ENCODE measurements at regions not wholly inside any gene's neighbourhood (a gene's known extent, or its start where the extent isn't known, plus 50 kb on each side); places are given as distances from the start of the nearest gene placed in this dataset.

DNA sequence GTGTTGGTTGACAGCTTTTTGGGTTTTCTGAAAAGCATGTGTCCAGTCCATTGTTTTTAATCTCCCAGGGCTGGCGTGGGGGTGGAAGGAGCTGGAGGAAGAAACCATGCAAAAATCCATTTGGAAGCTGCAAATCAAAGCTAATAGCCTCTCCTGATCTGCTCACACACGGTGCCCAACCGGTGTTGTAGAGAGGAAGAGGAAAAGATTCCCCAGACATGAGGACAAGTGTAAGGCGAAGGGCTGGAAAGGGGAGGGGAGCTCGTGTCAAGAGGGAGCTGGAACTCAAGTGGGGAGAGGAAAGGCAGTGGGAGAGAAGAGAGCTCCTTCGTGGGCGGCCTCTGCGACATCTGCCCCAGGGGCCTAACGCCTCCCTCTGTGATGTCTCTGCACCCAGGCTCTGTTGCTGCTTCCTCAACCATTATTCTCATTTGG is 112.3 kb upstream of the IRF2BP2 start:
- no peak for DNase-seq (ENCODE audit: low read depth, low spot score)

- DNase-seq (ENCODE audit: low read depth, low spot score): no peak
Observed at GRCh38 chr1:234721476-234722269, 111.7 kb upstream of the IRF2BP2 start.

DNA sequence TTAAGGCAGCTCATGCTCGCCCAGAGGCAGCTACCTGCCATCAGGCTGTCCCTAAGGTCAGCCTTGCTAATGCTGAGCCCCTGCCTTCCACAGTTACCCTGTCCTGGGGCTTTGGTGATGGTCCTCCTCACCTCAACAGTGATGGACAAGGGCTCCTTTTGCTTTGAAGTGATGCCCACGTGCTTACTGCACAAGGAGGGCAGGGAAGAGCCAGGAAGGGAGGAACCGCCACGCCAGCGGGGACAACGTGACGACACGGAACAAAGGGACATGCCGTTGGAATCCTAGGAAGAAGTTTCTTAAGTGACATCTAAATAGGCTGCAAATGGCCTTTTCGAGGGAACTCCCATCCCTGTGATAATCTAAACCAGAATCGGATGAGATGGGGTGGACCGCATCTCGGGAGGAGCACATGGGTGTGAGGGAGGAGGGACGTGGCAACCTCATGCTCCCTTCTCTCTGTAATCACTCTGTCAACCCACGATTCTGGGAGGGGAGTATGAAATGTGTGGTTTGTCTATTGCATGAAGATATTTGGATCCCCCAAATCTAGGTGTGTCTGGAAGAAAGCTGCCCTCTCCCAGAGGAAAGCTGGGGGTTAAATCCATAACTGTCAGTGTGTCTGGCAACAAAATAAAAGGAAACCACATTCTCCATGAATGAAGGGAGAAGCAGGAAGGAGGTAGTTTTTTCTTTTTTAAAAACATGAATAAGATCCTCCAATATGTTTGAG is 110.9 kb upstream of the IRF2BP2 start:
- no peak for DNase-seq (ENCODE audit: low read depth, low spot score)

GRCh38 chr1:234719454-234720251 is 109.7 kb upstream of the IRF2BP2 start:
- DNase-seq (ENCODE audit: low read depth, low spot score): no peak

GRCh38 chr1:234718496-234719453 is 108.8 kb upstream of the IRF2BP2 start:
- no peak for DNase-seq (ENCODE audit: low read depth, low spot score)

- no peak for DNase-seq (ENCODE audit: low read depth, low spot score)
Observed at GRCh38 chr1:234716908-234717375, 107.0 kb upstream of the IRF2BP2 start.

DNA sequence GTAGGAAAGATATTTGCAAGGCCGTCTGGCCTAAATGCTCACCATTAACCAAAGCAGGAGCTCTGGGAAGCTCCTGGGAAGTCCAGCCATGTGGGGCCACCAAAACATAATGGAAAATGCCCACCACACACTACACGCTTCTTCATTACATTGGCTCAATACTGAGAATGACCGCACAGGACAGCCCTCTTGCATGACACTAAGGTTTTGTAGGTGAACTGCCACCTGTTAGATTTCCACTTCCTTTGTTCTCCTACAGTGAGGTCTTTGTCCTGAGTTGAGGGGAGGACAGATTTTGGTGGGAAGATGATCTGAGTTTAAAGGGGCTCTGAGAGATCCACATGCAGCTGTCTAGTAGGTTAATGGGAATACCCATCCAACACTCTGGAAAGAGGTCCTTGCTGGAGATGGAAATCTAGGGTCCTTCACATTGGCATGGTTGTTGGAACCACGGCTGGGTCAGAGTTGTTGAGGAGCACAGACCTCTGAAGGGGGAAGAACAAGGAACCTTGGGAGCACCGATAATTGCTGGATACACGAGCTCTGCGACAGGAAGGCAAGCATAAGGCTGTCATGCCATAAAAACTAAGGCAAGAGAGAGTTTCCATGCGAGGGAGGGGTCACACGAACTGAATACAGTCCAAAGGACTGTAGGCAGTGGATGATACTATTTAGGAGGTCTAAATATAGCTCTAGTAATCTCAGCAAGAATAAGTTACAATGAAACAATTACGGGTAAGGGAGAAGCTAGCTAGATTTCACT is 105.5 kb upstream of the IRF2BP2 start:
- DNase-seq (ENCODE audit: low read depth, low spot score): no peak

GRCh38 chr1:234713859-234714258 is 103.9 kb upstream of the IRF2BP2 start:
- DNase-seq (ENCODE audit: low read depth, low spot score): no peak

DNA sequence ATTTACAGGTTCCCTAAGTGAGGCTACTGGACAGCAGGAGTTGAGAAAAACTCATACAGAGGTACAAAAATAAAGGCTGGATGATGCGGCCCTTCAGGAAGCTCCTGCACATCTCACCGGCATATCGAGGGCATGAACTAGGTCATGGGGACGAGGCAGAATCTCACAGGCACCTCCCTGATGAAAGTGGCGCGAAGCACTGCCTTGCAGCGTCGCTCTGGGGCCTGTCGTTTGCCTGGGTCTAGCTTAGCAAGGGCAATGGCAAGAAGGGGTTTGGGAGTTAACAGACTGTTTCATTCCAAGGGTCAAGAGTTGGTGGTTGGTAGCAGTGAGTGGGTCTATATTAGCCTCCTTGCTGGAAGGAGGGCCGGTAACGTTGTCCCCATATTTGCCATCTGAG is 103.5 kb upstream of the IRF2BP2 start:
- no peak for DNase-seq (ENCODE audit: low read depth, low spot score)

- no peak for DNase-seq (ENCODE audit: low read depth, low spot score)
Observed at GRCh38 chr1:234712891-234713305, 102.9 kb upstream of the IRF2BP2 start.

DNA sequence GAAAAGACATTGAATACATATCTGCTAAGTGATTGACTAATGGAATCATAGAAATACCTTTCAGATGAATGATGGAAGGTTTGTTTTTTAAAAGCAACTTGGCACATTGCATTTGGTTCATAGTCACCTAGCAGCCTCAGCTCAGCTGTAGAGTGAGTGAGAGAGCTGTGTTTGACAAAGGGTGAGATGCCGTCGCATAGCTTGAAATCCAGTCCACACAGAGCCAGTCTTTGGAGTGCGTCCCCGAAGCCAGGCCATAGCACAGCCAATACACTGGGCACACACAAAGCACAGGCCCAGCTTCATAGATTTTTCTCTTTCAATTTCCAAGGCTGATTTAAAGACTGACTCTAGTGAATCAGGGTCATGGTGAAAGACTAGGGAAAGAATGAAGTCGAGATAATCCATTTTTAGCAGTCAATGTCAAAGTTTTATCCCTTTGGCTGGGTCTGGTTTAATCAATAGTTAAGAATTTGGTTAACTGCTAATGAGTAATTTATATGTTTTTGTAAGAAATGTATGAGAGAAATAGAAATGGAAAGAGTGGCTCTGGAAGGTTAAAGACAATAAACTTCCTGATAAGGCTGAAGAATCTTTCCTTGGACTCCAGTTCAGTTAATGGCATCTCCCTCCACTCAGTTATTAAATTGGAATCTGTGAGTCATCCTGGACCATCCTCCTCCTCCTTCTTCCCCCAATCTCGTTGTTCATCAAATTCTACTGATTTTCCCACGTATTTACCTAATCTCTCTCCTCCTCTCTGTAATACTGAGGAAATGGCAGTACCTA is 101.2 kb upstream of the IRF2BP2 start:
- no peak for DNase-seq (ENCODE audit: low read depth, low spot score)

- no peak for DNase-seq (ENCODE audit: low read depth, low spot score)
Observed at GRCh38 chr1:234710381-234710780, 100.4 kb upstream of the IRF2BP2 start.

- no peak for DNase-seq (ENCODE audit: low read depth, low spot score)
Observed at GRCh38 chr1:234709473-234710228, 99.7 kb upstream of the IRF2BP2 start.

DNA sequence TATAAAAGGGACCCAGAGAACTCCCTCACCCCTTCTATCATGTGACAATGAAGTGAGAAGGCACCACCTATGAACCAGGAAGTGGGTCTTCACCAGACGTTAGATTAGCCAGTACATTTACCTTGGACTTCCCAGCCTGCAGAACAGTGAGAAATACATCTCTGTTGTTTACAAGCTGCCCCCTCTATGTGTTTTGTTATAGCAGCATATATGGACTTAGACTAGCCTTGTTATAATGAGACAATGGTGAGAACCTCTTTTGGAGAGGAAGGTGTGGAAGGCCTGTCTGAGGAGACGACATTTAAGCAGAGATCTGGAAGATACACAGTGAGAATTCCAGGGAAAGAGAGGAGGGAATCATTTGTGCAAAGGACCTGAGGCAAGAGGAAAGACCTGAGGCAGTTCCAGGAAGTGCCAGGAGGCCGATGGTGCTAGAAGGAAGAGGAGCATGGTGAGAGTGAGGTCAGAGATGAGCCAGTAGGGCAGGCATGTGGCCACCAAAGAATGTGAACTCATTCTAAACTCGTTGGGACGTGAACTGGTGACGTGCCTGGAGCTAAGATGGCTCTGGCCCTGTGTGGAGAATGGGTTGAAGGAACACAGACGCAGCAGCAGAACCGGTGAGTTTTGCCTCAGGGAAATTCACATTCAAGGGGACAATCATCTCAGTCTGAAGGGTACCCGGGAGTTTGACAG is 98.9 kb upstream of the IRF2BP2 start:
- DNase-seq (ENCODE audit: low read depth, low spot score): peak; percentile 81

DNA sequence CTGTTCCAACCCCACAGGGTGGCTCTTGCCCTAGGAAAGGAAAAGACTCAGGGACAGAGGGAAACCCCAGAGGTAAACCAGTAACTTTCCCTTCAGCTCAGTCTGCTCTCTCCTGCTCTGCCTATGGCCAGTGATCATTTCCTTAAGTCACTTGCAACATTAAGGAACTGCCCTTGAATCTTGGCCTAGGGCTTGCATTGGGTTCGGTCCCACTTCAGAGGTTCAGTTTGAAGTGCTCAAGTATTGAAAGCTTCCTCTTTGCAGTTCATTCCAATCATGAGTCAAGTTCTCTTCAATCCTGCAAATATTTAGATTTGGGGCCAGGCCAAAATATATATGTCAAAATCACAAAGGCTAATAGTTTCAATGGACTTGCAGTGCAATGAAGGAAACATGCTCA is 97.7 kb upstream of the IRF2BP2 start:
- DNase-seq (ENCODE audit: low read depth, low spot score): no peak

DNA sequence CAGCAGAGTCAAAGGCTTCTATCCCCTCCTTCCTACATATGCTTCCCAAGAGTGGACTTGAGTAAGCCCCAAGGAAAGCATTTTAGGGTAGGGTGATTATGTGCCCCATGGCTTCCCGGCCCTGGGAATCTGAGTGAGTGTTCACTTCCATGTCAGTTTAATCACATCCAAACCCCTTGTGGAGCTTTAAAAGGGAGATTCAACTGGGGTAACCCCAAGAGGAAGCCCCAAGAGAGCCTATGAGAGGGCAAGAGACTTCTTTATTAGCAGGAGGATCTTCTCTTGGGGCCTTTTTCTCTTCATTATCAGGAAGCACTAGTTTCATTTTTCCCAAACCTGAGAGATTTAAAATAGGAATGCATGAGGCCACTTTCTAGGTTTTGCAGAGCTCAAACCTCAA is 97.0 kb upstream of the IRF2BP2 start:
- no peak for DNase-seq (ENCODE audit: low read depth, low spot score)

DNA sequence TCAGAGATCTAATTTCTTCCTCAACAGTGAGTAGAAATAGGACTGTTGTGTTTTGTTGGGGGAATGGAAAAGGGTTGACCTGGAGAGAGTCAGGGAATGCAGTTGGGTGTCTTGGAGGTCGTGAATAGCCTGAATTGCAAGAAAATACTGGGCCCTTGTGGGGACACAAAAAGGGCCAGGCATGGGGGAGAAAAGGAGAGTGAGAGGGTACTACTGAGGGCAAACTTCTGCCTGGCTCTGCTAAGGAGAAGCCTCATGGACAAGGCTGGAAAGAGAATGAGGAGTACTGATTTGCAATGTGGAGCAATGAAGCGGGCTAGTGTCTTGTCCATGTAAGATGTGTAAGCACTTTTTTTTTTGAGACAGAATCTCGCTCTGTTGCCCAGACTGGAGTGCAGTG is 96.2 kb upstream of the IRF2BP2 start:
- DNase-seq (ENCODE audit: low read depth, low spot score): no peak

DNA sequence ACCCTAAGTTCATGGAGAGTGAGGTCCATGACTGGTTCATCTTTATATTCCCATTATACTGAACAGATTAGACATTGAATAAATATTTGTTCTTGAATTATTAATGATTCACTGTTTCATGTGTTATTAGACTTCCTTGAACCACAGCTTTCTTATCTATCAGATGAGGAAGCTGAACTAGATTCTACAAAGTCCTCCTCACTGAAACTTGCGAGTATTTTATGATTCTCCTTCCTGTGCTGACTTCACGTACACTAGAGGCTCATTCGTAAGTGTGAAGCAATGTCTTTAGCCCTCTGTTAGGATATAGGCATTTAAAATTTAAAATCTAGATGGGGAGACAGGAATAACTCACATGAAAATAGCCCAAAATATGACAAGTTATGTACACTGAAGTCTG is 95.6 kb upstream of the IRF2BP2 start:
- no peak for DNase-seq (ENCODE audit: low read depth, low spot score)
